HG03025 (cell line): ENCODE measurements at regions not wholly inside any gene's neighbourhood (a gene's known extent, or its start where the extent isn't known, plus 50 kb on each side); places are given as distances from the start of the nearest gene placed in this dataset.

Experiments used
- ATAC-seq: cut with Tn5 transposase; IDR thresholded peaks from one replicate; pipeline ENCODE4 v1.9.1; 2021; ENCODE audit warnings: mild to moderate bottlenecking, moderate library complexity; ENCODE audit not compliant: unreplicated experiment, low FRiP score

- ATAC-seq = no peak
These were observed 513.6 kb downstream of the BCL11B start for GRCh38 chr14:98758440-98758839.

- ATAC-seq = no peak
These were observed 510.0 kb downstream of the BCL11B start for GRCh38 chr14:98761993-98762392.

- no peak for ATAC-seq
These were observed 505.2 kb downstream of the BCL11B start for GRCh38 chr14:98766818-98767217.

GRCh38 chr14:98769326-98769725, 502.7 kb downstream of the BCL11B start:
- ATAC-seq = no peak

- ATAC-seq = no peak
These were observed 501.8 kb downstream of the BCL11B start for GRCh38 chr14:98770151-98770550.

- no peak for ATAC-seq
These were observed 498.2 kb downstream of the BCL11B start for GRCh38 chr14:98773814-98774213.

GRCh38 chr14:98775892-98776291, 496.1 kb downstream of the BCL11B start:
- no peak for ATAC-seq

- no peak for ATAC-seq
These were observed 489.9 kb downstream of the BCL11B start for GRCh38 chr14:98782062-98782461.

- no peak for ATAC-seq
These were observed 486.4 kb downstream of the BCL11B start for GRCh38 chr14:98785578-98785977.

GRCh38 chr14:98786456-98786855, 485.5 kb downstream of the BCL11B start:
- ATAC-seq = no peak

- ATAC-seq = no peak
These were observed 480.3 kb downstream of the BCL11B start for GRCh38 chr14:98791661-98792060.

GRCh38 chr14:98792171-98792570, 479.8 kb downstream of the BCL11B start:
- no peak for ATAC-seq

GRCh38 chr14:98798099-98798498, 473.9 kb downstream of the BCL11B start:
- ATAC-seq = no peak

- ATAC-seq = no peak
These were observed 472.1 kb downstream of the BCL11B start for GRCh38 chr14:98799891-98800290.

- no peak for ATAC-seq
These were observed 470.0 kb downstream of the BCL11B start for GRCh38 chr14:98802044-98802443.

GRCh38 chr14:98803196-98803595, 468.8 kb downstream of the BCL11B start:
- ATAC-seq = no peak

GRCh38 chr14:98808494-98809407, 463.2 kb downstream of the BCL11B start:
- ATAC-seq = no peak

GRCh38 chr14:98816195-98816594, 455.8 kb downstream of the BCL11B start:
- no peak for ATAC-seq

GRCh38 chr14:98816720-98817119, 455.3 kb downstream of the BCL11B start:
- no peak for ATAC-seq

GRCh38 chr14:98819132-98819866, 452.7 kb downstream of the BCL11B start:
- ATAC-seq = no peak

- ATAC-seq = no peak
These were observed 452.2 kb downstream of the BCL11B start for GRCh38 chr14:98819867-98820206.

- ATAC-seq = no peak
These were observed 449.1 kb downstream of the BCL11B start for GRCh38 chr14:98822917-98823316.
